ENCODE measurements at regions not wholly inside any gene's neighbourhood (a gene's known extent, or its start where the extent isn't known, plus 50 kb on each side); places are given as distances from the start of the nearest gene placed in this dataset.

DNA sequence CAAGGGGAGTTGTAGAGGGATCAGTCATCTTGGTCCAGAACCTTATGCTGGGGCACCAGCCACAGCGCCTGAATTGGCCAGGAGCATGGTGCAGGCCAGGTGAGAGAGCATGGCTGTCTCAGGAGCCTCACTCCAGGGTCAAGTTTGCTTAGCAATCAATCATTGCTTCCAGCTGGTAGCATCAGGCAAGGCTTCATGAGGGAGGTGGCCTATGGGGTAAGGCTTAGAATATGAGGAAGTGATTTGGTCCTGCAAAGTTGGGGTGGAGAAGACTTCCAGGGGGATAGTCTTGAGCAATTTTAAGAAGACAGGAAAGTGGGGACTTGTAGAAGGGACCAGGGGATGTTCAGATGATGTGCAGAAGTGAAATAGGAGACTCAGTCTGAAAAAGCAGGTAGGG lies 53.9 kb upstream of the PITX1 start:
- no peaks in the 10 kb centered on the region for H4K20me1 ChIP-seq (ENCODE audit: insufficient read depth, low read length)

GRCh38 chr5:135085936-135086725 lies 52.1 kb upstream of the PITX1 start:
- Histone ChIP-seq H3K9ac (ENCODE audit: low read length) (no peak overlapping the region), H3K4me3 (ENCODE audit: low read length) (no peak overlapping the region), H3K4me2 (ENCODE audit: low read length) (no peak overlapping the region)

More for the DNA sequence above, 53.9 kb upstream of the PITX1 start:
- no peak for TF ChIP-seq EZH2phosphoT487 (IDR thresholded peaks at IDR 0.05; ENCODE audit: low read depth)
- no peak for TF ChIP-seq CTCF (IDR thresholded peaks at IDR 0.05; ENCODE audit: low read depth, low read length)
- no peak overlapping the region for H3K27ac ChIP-seq (ENCODE audit: low read length)
- H3K4me1 ChIP-seq (ENCODE audit: low read length): no peaks in the 10 kb centered on the region
- H3K9me3 ChIP-seq (ENCODE audit: insufficient read depth, low read length): no peaks in the 10 kb centered on the region
- H3K9ac ChIP-seq (ENCODE audit: low read length): no peak overlapping the region
- H3K4me3 ChIP-seq (ENCODE audit: low read length): no peak overlapping the region
- no peak overlapping the region for H2AFZ ChIP-seq (ENCODE audit: low read depth, low read length)
- H3K27me3 ChIP-seq (ENCODE audit: low read depth, low read length): no peaks in the 10 kb centered on the region
- no peaks in the 10 kb centered on the region for H3K36me3 ChIP-seq (replicated peaks; ENCODE audit: low read depth, low read length)
- H3K4me2 ChIP-seq (ENCODE audit: low read length): no peak overlapping the region
- H3K79me2 ChIP-seq (ENCODE audit: low read length): no peaks in the 10 kb centered on the region

DNA sequence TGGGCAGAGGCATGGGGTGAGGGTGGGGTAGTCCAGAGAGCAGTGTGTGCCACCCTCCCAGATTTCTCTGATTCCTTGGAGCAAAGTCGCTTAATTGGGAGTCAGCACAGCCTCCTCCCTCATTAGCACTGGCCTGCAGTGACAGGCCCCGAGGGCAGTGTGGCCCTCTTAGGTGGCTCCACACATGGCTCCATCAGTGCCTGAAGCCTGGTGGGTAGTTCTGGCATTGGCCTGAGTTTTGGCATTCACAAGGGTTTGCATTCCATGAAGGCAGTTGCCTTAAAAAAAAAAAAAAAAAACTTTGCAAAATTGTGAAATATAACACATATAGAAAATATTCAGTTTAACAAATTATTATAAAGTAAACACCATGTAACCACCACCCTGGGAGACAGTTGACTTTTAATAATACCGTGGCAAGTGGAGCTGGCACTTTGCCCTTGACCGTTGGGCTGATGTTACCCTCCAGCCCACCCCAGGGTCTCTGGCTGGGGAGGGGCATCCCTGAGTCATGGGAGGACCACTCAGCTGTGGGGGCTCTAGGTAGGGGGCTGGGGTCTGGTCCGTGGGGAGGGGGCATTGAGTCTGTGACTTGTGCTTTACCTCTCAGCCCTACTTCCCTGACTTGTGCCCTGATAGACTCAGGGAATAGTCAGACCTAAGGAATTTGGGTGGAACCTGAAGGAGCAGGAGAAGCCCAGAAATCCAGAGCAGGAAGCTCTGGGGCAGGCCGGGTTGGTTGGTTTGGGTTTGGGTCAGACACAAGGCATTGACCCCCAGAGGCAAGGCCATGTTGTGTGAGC lies 51.3 kb upstream of the PITX1 start:
- Histone ChIP-seq H2AFZ (ENCODE audit: low read depth, low read length) (no peak overlapping the region), H3K4me1 (ENCODE audit: low read length) (no peaks in the 10 kb centered on the region), H3K9me3 (ENCODE audit: insufficient read depth, low read length) (0 out of 2 replicates have a peak, but pooled peaks cover 4% of the 10 kb centered on the region), H3K4me2 (ENCODE audit: low read length) (no peak overlapping the region), H4K20me1 (ENCODE audit: insufficient read depth, low read length) (no peaks in the 10 kb centered on the region), H3K27me3 (ENCODE audit: low read depth, low read length) (no peaks in the 10 kb centered on the region), H3K79me2 (ENCODE audit: low read length) (no peaks in the 10 kb centered on the region), H3K4me3 (ENCODE audit: low read length) (no peak overlapping the region), H3K36me3 (replicated peaks; ENCODE audit: low read depth, low read length) (peaks cover 4% of the 10 kb centered on the region), H3K27ac (ENCODE audit: low read length) (no peak overlapping the region), H3K9ac (ENCODE audit: low read length) (no peak overlapping the region)
- TF ChIP-seq EZH2phosphoT487 (IDR thresholded peaks at IDR 0.05; ENCODE audit: low read depth) (no peak), CTCF (IDR thresholded peaks at IDR 0.05; ENCODE audit: low read depth, low read length) (no peak)

More at GRCh38 chr5:135085936-135086725, 52.1 kb upstream of the PITX1 start:
- Histone ChIP-seq H3K4me1 (ENCODE audit: low read length) (no peaks in the 10 kb centered on the region), H3K9me3 (ENCODE audit: insufficient read depth, low read length) (0 out of 2 replicates have a peak, but pooled peaks cover 2% of the 10 kb centered on the region), H3K79me2 (ENCODE audit: low read length) (no peaks in the 10 kb centered on the region), H4K20me1 (ENCODE audit: insufficient read depth, low read length) (no peaks in the 10 kb centered on the region), H3K36me3 (replicated peaks; ENCODE audit: low read depth, low read length) (peaks cover 2% of the 10 kb centered on the region), H3K27ac (ENCODE audit: low read length) (no peak overlapping the region), H3K27me3 (ENCODE audit: low read depth, low read length) (no peaks in the 10 kb centered on the region), H2AFZ (ENCODE audit: low read depth, low read length) (no peak overlapping the region)
- no peak for TF ChIP-seq EZH2phosphoT487 (IDR thresholded peaks at IDR 0.05; ENCODE audit: low read depth)
- no peak for TF ChIP-seq CTCF (IDR thresholded peaks at IDR 0.05; ENCODE audit: low read depth, low read length)

Data from OCI-LY3 (cell line).